ENCODE measurements at regions not wholly inside any gene's neighbourhood (a gene's known extent, or its start where the extent isn't known, plus 50 kb on each side); places are given as distances from the start of the nearest gene placed in this dataset.
"Not testable (repeated sequence)": the region's sequence is repeated elsewhere in the genome, so short reads cannot be mapped to it uniquely, and the experiment has no call there.

DNA sequence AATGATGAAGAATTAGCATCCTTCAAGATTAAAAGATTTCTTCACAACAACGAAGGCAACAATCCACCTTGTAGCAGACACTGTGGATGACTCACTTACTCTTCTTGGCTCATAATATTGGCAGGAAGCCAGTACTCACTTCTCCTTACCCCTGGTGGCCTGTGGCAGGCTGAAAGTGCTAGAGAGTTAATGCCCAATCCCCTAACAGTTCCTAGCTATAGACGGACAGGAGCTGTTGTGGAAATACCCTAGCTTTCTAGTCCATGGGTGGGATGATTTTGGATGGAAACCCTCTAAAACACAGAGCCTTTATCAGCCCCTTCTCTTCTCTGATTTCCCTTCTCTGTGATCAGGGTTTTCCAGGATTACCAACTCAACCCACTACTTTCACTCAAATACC, 128.6 kb upstream of the NYAP2 start:
- in situ Hi-C loops (cut with MboI; ENCODE audit: low pct_unique_long_range_greater_than_20kb, low sequenced_read_pairs) = no loop called here
- peak; percentile 29 for DNase-seq

DNA sequence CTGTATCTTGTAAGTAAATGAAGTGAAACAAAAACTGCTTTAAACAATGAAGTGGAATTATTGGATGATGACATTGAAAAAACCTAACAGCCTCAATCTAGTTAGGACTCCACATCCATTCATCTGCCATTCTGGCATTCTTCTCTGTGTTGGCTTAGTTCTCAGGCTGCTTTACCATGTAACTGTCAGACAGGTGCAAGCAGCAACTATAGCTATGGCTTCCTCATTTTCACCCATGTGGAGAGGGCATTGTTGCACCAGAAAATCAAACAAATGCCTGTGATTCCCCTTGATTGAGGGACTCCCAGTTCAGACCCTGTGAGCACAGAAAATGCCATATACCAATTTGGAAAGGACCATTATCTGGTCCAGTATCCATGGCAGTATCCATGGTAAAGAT, 129.5 kb upstream of the NYAP2 start:
- no peak for DNase-seq
- in situ Hi-C loops (cut with MboI; ENCODE audit: low pct_unique_long_range_greater_than_20kb, low sequenced_read_pairs) = no loop called here

DNA sequence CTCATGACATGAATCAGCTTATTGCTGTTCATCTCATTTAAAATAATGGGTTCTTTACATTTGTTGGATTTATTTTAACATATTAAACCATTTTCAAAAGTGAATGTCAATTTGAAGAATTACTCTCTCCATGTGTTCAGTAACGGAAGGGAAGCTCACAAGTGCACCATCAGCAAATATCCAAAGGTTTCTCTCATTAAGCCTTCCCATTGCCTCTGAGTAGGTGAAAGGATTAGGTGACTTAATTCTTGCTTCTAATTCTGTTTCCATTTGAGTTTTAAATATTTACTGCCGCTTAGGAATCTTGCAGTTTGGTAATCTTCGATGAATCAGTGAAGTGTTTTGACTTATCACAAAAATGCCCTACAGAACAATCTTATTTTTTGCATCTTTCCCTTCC, 145.1 kb upstream of the NYAP2 start:
- DNase-seq = no peak
- in situ Hi-C loops (cut with MboI; ENCODE audit: low pct_unique_long_range_greater_than_20kb, low sequenced_read_pairs) = no loop called here

DNA sequence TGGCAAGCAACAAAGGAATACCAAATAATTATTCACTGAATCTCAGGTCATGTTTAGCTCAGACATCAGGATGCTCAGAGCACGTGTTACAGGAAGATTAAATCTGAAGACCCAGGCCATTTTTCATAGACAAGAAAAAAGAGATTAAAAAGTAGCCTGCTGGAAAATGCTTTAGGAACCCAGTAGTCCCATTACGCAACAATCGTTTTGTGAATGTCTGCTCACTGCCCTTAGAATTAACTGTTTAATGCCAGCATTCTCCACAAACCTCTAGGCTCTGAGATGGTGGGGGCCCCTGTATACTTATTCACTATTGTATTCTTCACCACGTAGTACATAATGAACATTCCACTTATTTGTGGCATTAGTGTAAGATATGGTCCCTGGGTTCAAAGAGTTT, 154.6 kb upstream of the NYAP2 start:
- in situ Hi-C loops (cut with MboI; ENCODE audit: low pct_unique_long_range_greater_than_20kb, low sequenced_read_pairs) = no loop called here
- DNase-seq = no peak

DNA sequence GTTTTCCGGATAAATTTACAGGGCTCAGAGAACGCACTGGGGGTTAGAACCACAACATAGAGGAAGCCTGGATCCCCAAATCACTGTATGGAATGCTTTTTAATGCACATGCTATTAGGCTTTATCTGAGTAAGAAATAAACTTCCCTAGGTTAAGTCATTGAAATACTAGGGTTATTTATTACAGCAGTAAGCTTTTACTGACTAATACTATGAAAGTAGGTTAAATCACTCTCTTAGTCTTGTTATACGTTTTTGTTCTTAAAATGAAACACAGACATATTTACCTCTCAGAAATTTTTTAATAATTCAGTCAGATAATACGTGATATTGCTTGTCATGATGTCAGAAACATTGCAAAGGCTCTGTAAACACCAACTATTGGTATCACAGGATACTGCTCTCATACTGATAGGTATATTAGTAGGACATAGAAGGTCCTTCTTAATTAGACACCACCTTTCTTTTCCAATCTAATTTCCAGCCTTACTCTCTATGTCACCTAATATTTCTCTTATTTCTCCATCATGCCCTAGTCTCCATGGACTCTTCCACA, 162.7 kb upstream of the NYAP2 start:
- no peak for DNase-seq
- in situ Hi-C loops (cut with MboI; ENCODE audit: low pct_unique_long_range_greater_than_20kb, low sequenced_read_pairs) = no loop called here

DNA sequence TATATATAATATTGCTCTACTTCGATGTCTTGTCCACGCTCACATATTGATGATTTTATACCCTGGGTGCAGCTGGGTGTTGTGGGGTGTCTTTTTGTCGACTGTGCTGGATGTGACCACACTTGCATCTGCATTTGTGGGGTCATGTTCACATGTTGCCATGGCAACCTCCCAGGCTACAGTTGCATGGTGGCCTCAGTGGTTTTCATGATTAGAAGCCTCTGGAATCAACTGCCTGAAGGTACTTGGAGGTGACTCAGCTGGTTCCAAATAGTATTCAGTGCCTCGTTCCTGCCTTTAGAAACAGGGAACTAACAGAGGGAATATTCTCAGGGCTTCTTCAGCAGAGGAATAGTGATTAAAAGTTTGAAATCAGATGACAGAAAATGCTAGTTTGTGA, 166.3 kb upstream of the NYAP2 start:
- in situ Hi-C loops (cut with MboI; ENCODE audit: low pct_unique_long_range_greater_than_20kb, low sequenced_read_pairs) = no loop called here
- DNase-seq = no peak

DNA sequence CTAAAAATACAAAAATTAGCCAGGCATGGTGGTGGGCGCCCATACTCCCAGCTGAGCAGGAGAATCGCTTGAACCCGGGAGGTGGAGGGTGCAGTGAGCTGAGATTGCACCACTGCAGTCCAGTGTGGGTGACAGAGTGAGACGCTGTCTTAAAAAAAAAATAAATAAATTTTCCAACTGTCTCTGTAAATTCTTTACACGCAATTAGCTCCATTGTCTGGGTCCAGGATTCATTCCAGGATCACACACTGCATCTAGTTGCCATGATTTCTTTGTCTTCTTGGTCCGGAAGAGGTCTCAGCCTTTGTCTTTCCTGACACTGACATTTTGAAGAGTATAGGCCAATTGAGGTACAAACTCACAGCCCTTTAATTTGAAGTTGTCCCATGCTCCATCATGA, 167.6 kb upstream of the NYAP2 start:
- in situ Hi-C loops (cut with MboI; ENCODE audit: low pct_unique_long_range_greater_than_20kb, low sequenced_read_pairs) = no loop called here
- DNase-seq = no peak

DNA sequence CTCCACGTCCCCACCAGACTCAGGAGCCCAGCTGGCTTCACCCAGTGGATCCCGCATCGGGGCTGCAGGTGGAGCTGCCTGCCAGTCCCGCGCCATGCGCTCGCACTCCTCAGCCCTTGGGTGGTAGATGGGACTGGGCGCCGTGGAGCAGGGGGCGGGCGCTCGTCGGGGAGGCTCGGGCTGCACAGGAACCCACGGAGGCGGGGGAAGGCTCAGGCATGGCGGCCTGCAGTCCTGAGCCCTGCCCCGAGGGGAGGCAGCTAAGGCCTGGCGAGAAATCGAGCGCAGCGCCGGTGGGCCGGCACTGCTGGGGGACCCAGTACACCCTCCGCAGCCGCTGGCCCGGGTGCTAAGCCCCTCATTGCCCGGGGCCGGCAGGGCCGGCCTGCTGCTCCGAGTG, 170.2 kb upstream of the NYAP2 start:
- in situ Hi-C loops (cut with MboI; ENCODE audit: low pct_unique_long_range_greater_than_20kb, low sequenced_read_pairs); DNase-seq: not testable (repeated sequence)

DNA sequence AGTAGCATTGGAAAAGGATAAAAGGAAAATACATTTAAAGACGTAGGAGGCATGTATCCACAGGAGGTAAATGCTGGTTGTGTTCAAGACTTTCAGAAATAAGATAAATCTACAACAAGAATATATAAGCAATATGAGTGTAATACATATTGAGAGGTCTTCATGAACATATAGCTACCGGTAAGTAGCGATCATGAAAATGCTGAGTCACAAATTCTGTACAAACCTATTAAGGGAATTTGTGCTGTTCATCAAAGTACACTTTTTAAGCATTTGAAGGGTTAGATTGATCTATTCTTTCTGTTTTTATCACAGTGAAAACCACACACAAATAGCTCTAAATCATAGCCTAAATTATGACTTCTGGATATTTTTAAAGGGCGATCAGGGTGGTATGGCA, 173.1 kb upstream of the NYAP2 start:
- in situ Hi-C loops (cut with MboI; ENCODE audit: low pct_unique_long_range_greater_than_20kb, low sequenced_read_pairs) = no loop called here
- no peak for DNase-seq

DNA sequence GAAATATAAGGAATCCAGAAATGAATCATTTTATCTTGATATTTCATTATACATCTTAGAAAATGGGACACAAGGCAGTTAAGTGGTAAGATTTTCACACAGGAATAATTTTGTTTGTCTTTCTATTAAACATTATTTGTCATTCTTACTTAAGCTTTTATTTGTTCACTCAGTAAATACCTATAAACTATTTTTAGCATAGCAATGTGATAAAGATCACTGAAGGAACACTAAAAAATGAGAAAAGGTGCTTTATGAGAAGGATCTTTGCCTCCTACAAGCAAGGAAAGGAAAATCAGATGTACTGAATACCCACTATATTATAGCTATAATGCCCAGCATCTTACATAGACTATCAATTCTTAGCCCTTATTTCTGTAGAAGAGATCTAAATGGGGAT, 176.2 kb upstream of the NYAP2 start:
- no peak for DNase-seq

DNA sequence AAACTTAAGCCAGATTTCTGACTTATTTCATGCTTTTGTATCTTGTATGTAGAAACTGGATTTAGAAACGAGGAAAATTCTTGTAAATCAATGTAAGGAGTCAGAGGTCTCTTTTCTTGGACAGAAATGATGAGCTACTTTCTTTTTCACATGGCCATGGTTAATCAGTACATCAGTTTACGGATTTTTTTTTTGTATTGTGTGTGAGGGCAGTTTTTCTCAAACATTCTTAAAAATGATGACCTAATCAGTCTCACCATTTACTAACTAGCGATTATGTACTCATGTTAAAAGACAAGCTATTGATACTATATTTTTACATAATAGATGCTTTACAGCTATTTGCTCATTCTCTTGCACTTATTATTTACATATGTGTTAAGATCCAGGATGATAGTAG, 165.2 kb upstream of the DOCK10 start:
- in situ Hi-C loops (cut with MboI; ENCODE audit: low pct_unique_long_range_greater_than_20kb, low sequenced_read_pairs) = no loop called here

More for the DNA sequence above, 176.2 kb upstream of the NYAP2 start:
- in situ Hi-C loops (cut with MboI; ENCODE audit: low pct_unique_long_range_greater_than_20kb, low sequenced_read_pairs) = no loop called here

DNA sequence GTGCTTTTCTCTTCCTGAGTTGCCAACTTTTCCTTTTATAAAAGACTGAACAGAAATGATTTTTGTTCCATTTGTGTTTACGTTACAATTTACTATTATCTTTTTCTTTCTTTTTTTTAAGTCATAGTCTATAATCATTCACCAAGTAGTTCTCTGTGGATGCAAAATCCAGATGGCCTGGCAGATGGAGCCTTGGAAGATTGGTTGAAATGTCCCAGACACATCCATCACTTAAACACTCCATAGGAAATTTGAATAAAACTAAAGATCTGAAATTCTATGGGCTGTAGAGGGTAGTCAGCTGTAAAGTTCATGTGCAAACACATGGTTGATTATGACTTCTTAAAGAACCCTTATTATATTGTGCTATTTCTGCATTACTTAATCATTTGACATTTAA, 164.8 kb upstream of the DOCK10 start:
- in situ Hi-C loops (cut with MboI; ENCODE audit: low pct_unique_long_range_greater_than_20kb, low sequenced_read_pairs) = no loop called here
- no peak for DNase-seq

More for the DNA sequence above, 165.2 kb upstream of the DOCK10 start:
- no peak for DNase-seq

DNA sequence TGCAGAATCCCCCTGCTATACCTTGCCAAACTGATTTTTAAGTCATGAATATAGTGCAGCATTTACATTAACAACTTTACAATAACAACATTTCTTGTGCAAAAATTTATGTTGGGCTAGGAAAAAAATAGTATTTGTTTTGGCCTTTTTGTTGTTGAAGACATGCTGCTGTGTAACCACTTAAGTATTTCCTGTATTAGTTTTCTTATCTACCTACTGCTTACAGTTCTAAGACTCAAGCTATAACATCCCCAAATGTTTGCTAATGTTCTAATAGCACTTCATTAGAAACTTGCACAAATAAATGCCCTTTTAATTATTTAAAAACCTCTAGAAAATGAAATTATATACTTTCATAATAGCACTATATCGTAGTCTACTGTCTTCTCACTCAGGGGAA, 154.3 kb upstream of the DOCK10 start:
- DNase-seq = no peak
- in situ Hi-C loops (cut with MboI; ENCODE audit: low pct_unique_long_range_greater_than_20kb, low sequenced_read_pairs) = no loop called here

DNA sequence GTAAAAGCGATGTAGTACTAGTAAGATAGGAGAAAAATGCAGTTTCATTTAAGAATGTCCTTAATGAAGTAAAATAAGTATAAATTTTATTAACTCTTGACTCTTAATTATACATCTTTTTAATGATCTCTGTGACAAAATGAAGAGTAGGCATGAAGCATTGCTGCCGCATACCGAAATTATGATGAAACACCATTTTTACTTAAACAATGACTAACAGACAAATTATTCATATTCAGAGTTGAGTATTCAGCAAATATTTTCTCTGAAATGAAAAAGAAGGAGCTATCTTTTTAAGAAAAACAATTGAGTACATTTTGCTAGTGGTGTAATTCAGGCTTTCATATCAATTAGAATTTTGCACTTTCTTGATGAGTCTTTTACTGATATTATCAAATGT, 150.6 kb upstream of the DOCK10 start:
- in situ Hi-C loops (cut with MboI; ENCODE audit: low pct_unique_long_range_greater_than_20kb, low sequenced_read_pairs) = no loop called here

DNA sequence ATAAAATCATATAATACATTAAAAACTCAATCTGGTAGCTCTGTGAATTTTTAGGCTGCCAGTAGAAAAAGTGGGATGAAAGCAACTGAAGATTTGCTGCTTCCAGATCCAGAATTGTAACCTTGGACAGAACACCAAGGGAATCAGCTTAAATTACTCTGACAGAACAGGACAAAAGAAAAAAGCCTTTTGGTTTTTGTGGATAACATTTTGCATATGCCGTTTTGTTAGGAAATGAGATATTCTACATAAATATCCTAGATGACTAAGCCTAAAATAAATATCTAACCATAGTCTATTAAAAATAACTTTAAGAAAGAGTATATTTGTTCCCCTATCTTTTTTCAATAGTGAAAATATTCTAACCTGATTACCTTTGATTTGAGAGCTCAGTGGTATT, 148.7 kb upstream of the DOCK10 start:
- in situ Hi-C loops (cut with MboI; ENCODE audit: low pct_unique_long_range_greater_than_20kb, low sequenced_read_pairs) = no loop called here

More for the DNA sequence above, 150.6 kb upstream of the DOCK10 start:
- no peak for DNase-seq

DNA sequence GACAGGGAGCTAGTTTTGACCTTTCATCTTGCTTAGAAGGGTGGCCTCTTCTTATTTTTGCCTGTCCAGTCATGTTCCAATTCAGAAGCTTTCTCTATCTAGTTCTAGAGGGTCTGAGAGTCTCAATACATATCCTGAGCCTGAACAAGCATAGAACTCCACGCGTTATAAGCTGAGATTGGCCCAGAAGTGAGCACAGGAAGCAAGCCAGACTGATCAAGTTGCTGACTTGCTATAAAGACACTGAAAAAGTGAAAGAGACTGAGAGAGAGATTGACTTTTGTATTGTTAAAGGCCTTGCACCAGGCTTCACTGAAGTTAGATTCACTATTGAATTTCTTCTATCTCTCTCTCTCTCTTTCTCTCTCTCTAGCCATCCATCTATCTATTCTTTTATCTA, 142.7 kb upstream of the DOCK10 start:
- no peak for DNase-seq
- in situ Hi-C loops (cut with MboI; ENCODE audit: low pct_unique_long_range_greater_than_20kb, low sequenced_read_pairs) = no loop called here

More for the DNA sequence above, 148.7 kb upstream of the DOCK10 start:
- DNase-seq = no peak

DNA sequence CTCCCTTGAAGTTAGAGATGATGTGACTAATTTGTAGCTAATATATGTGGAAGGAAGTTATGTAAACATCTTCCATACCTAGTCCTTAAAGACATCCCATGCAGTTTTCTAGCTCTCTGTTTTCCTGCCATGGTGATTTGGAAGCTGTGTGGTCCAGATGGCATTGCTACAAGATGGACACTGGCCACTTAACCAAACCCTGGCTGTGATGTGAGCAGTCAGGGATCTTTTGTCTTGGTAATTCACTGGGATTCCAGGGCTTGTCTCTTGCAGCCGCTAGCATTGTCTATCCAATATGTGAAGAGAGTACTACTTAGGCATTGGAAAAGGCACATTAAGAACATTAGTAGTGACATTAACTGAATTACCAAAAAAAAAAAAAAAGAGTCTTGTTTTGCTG, 139.9 kb upstream of the DOCK10 start:
- DNase-seq = no peak
- in situ Hi-C loops (cut with MboI; ENCODE audit: low pct_unique_long_range_greater_than_20kb, low sequenced_read_pairs) = no loop called here

DNA sequence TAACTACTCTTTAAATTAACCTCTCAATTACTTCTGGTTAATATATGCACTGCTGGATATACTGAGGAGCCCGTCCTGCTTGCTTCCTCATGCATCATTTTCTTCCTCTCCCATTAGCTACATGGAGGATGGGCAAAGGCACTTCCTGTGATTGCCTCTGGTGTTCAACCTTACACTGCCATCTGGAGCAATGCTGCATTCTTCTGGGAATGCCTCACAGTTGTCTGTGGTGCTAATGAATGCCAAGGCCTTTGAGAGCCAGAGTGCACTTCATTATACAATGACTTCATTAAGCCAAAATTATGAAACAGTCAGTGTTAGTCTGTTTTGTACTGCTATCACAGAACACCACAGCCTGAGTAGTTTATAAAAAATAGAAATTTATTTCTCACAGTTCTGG, 134.8 kb upstream of the DOCK10 start:
- in situ Hi-C loops (cut with MboI; ENCODE audit: low pct_unique_long_range_greater_than_20kb, low sequenced_read_pairs) = no loop called here
- DNase-seq = no peak

DNA sequence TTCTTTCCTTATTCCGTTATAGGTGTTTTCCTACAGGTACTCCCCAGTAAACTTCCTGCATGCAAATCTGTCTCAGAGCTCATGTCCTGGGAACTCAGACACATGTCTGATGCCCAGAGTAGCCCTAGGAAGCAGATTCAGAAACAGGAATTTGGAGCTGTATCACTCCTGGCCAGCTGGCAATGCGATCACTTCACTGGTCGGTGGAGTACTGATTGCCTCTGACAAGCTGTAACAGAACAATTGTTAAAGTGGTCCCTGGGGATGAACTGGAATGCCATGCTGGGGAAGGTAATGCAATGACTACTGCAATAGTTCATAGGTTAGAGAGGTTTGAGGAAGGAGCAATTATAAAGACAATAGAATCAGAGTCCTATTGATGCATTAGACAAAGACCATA, 131.6 kb upstream of the DOCK10 start:
- DNase-seq = no peak
- in situ Hi-C loops (cut with MboI; ENCODE audit: low pct_unique_long_range_greater_than_20kb, low sequenced_read_pairs) = no loop called here

DNA sequence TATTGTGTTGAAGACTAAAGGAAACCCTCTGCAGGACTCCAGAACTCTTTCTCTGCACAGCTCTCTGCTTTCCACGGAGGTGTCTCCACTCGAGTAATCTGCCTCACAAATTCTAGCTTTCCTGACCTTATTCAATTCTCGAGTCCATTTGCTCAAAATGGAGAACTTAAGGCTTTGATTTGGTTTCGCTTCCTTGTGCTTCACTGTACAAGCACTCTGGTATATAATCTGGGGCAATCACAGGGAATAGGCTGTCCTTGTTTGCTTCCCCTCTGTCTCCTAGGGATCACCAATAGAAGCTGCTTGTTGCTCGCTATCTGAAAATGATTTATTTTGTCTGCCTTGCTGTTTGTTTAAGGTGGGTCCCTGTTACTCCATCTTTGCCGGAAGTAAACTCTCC, 129.1 kb upstream of the DOCK10 start:
- no peak for DNase-seq
- in situ Hi-C loops (cut with MboI; ENCODE audit: low pct_unique_long_range_greater_than_20kb, low sequenced_read_pairs) = no loop called here

DNA sequence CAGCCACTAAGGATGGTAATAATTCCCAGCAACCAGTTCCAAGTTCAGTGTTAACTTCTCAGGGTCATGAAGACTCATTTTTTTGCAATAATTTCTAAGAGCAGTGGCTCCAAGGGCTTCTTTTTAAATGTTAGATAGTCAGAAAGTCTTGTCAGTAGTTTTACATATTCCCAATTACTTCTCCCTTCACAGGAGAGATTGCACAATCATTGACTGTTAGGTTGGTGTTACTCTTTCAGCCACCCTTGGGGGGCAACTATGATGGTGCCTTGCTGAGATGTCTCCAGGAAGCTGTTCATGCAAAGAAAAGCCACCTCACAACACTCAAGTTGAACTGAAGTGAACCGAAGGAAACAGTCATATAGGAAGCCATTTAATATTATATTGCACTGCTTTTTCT, 127.9 kb upstream of the DOCK10 start:
- no peak for DNase-seq
- in situ Hi-C loops (cut with MboI; ENCODE audit: low pct_unique_long_range_greater_than_20kb, low sequenced_read_pairs) = no loop called here

DNA sequence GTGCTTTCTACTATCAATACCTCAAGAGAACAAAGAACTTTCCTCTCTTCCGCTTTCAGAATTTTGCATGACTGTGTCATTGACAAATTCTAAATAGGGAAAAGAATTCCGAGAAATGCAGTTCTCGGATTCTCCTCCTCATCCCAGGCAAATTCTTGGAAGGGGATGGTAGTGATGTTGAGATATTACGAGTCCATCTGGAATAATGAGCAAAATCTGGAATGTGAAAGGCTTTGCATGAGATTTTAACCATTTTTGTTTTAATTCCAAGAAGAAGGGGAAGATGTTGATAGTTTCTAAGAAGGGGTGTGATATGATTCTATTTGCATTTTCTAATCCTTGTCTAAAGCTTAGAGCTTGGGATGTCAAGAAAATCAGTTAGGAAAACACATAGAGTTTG, 127.1 kb upstream of the DOCK10 start:
- in situ Hi-C loops (cut with MboI; ENCODE audit: low pct_unique_long_range_greater_than_20kb, low sequenced_read_pairs) = no loop called here
- no peak for DNase-seq
